GM06990 (cell line): ENCODE measurements at regions not wholly inside any gene's neighbourhood (a gene's known extent, or its start where the extent isn't known, plus 50 kb on each side); places are given as distances from the start of the nearest gene placed in this dataset.

Experiments
- DNase-seq: peaks from one replicate; pipeline ENCODE4 v3.0.0-alpha.2; 2011; ENCODE audit not compliant: insufficient read length; ENCODE audit errors: extremely low read depth
- H3K27me3 ChIP-seq: replicated peaks from 2 replicates; pipeline ENCODE4 v1.6.0; 2011; ENCODE audit warnings: low read length; ENCODE audit not compliant: control insufficient read depth, insufficient read depth
- H3K36me3 ChIP-seq: 2 replicates; pipeline ENCODE4 v1.5.1; 2011; ENCODE audit warnings: low read length; ENCODE audit not compliant: control insufficient read depth, insufficient read depth
- H3K4me3 ChIP-seq: replicated peaks from 2 replicates; pipeline ENCODE4 v1.5.1; 2011; ENCODE audit warnings: low read depth, mild to moderate bottlenecking, control low read depth, low read length
- CTCF ChIP-seq: IDR thresholded peaks from 2 replicates; pipeline ENCODE4 v1.5.1; 2011; ENCODE audit warnings: low read length, control low read depth, mild to moderate bottlenecking, inconsistent platforms; ENCODE audit not compliant: insufficient read depth, poor library complexity, severe bottlenecking

GRCh38 chr7:9680713-9681112 is 1247.3 kb downstream of the NXPH1 start:
- Histone ChIP-seq H3K36me3 (no peaks in the 10 kb centered on the region), H3K4me3 (no peak overlapping the region), H3K27me3 (no peaks in the 10 kb centered on the region)
- TF ChIP-seq CTCF, result no peak
- DNase-seq, result no peak

- Histone ChIP-seq H3K36me3 (no peaks in the 10 kb centered on the region), H3K4me3 (no peak overlapping the region), H3K27me3 (no peaks in the 10 kb centered on the region)
- no peak for DNase-seq
- TF ChIP-seq CTCF, result no peak
These were observed 1247.9 kb downstream of the NXPH1 start for GRCh38 chr7:9681284-9681683.

GRCh38 chr7:9691286-9691685 is 1257.9 kb downstream of the NXPH1 start:
- no peaks in the 10 kb centered on the region for H3K36me3 ChIP-seq
- no peak overlapping the region for H3K4me3 ChIP-seq
- no peaks in the 10 kb centered on the region for H3K27me3 ChIP-seq
- no peak for TF ChIP-seq CTCF
- DNase-seq, result no peak

- no peaks in the 10 kb centered on the region for H3K27me3 ChIP-seq
- no peak for TF ChIP-seq CTCF
- no peak for DNase-seq
These were observed 1265.0 kb downstream of the NXPH1 start for GRCh38 chr7:9698375-9698774.

GRCh38 chr7:9709216-9709615 is 1264.5 kb upstream of the PHF14 start:
- no peak for TF ChIP-seq CTCF
- Histone ChIP-seq H3K36me3 (no peaks in the 10 kb centered on the region), H3K27me3 (no peaks in the 10 kb centered on the region), H3K4me3 (no peak overlapping the region)
- DNase-seq, result no peak

More at GRCh38 chr7:9698375-9698774, 1265.0 kb downstream of the NXPH1 start:
- Histone ChIP-seq H3K4me3 (no peak overlapping the region), H3K36me3 (no peaks in the 10 kb centered on the region)

- H3K4me3 ChIP-seq, result no peak overlapping the region
- H3K36me3 ChIP-seq, result no peaks in the 10 kb centered on the region
- DNase-seq, result no peak
- no peak for TF ChIP-seq CTCF
- no peaks in the 10 kb centered on the region for H3K27me3 ChIP-seq
These were observed 1262.3 kb upstream of the PHF14 start for GRCh38 chr7:9711259-9711918.
